GM23248 (cell line): ENCODE measurements at regions not wholly inside any gene's neighbourhood (a gene's known extent, or its start where the extent isn't known, plus 50 kb on each side); places are given as distances from the start of the nearest gene placed in this dataset.
"Not testable (repeated sequence)": the region's sequence is repeated elsewhere in the genome, so short reads cannot be mapped to it uniquely, and the experiment has no call there.

Experiments used
- DNase-seq: peaks from one replicate; pipeline ENCODE4 v3.0.0-alpha.2; 2015
- H2AFZ ChIP-seq: fragments of 200-600 bp; sonication (generic); 2 replicates; pipeline ENCODE4 v1.6.1; 2016; ENCODE audit warnings: antibody characterized with exemption
- H3F3A ChIP-seq: fragments of 200-600 bp; sonication (generic); 2 replicates; pipeline ENCODE4 v1.6.1; 2016; ENCODE audit warnings: mild to moderate bottlenecking, antibody characterized with exemption, mixed run types; ENCODE audit not compliant: insufficient read depth
- H3K27ac ChIP-seq: fragments of 200-600 bp; sonication (generic); 2 replicates; pipeline ENCODE4 v1.5.1; 2016; ENCODE audit warnings: mild to moderate bottlenecking
- H3K27me3 ChIP-seq: fragments of 200-600 bp; sonication (generic); replicated peaks from 2 replicates; pipeline ENCODE4 v1.6.1; 2016; ENCODE audit warnings: mild to moderate bottlenecking; ENCODE audit not compliant: insufficient read depth
- H3K36me3 ChIP-seq: fragments of 200-600 bp; sonication (generic); 2 replicates; pipeline ENCODE4 v1.6.1; 2016; ENCODE audit warnings: low read depth, mild to moderate bottlenecking
- H3K4me1 ChIP-seq: fragments of 200-600 bp; sonication (generic); 2 replicates; pipeline ENCODE4 v1.6.1; 2016; ENCODE audit warnings: mild to moderate bottlenecking; ENCODE audit not compliant: insufficient read depth
- H3K4me2 ChIP-seq: fragments of 200-600 bp; sonication (generic); one replicate; pipeline ENCODE4 v1.6.1; 2016; ENCODE audit warnings: mild to moderate bottlenecking; ENCODE audit not compliant: unreplicated experiment
- H3K4me3 ChIP-seq: fragments of 200-600 bp; sonication (generic); 2 replicates; pipeline ENCODE4 v1.5.1; 2016; ENCODE audit warnings: mild to moderate bottlenecking
- H3K79me2 ChIP-seq: fragments of 200-600 bp; sonication (generic); 2 replicates; pipeline ENCODE4 v1.6.1; 2016; ENCODE audit warnings: mild to moderate bottlenecking; ENCODE audit not compliant: insufficient read depth
- H3K9ac ChIP-seq: fragments of 200-600 bp; sonication (generic); 2 replicates; pipeline ENCODE4 v1.6.1; 2016; ENCODE audit warnings: mild to moderate bottlenecking
- H3K9me2 ChIP-seq: fragments of 200-600 bp; sonication (generic); 2 replicates; pipeline ENCODE4 v1.6.1; 2016; ENCODE audit warnings: mixed run types, mild to moderate bottlenecking, moderate library complexity; ENCODE audit not compliant: insufficient read depth
- H3K9me3 ChIP-seq: fragments of 200-600 bp; sonication (generic); one replicate; pipeline ENCODE4 v1.6.1; 2017; ENCODE audit warnings: low read depth
- H4K20me1 ChIP-seq: fragments of 200-600 bp; sonication (generic); 2 replicates; pipeline ENCODE4 v1.6.0; 2016; ENCODE audit not compliant: insufficient read depth
- EZH2 ChIP-seq: fragments of 200-600 bp; sonication (generic); IDR thresholded peaks from 2 replicates; pipeline ENCODE4 v1.6.1; 2018; ENCODE audit warnings: antibody characterized with exemption, mild to moderate bottlenecking; ENCODE audit not compliant: insufficient read depth, poor library complexity, severe bottlenecking
- EZH2phosphoT487 ChIP-seq: fragments of 200-600 bp; sonication (generic); IDR thresholded peaks from 2 replicates; pipeline ENCODE4 v1.6.1; 2018; ENCODE audit warnings: antibody characterized with exemption, moderate library complexity, mild to moderate bottlenecking, low read depth; ENCODE audit not compliant: insufficient read depth
- WGBS, 2 experiments: methylation state at CpG; one replicate each; pipeline ENCODE4 v1.1.6; 2015 to 2017; ENCODE audit warnings: low lambda C conversion rate in 2 of 2, low coverage in 1 of 2; ENCODE audit errors: missing lambda C conversion rate in 2 of 2; 5-methylcytosine and 5-hydroxymethylcytosine counted together
- in situ Hi-C: fragments of 300-500 bp; cut with MboI; formaldehyde crosslinking; loops from 2 replicates; pipeline ENCODE4 v1.15.0; 2020

DNA sequence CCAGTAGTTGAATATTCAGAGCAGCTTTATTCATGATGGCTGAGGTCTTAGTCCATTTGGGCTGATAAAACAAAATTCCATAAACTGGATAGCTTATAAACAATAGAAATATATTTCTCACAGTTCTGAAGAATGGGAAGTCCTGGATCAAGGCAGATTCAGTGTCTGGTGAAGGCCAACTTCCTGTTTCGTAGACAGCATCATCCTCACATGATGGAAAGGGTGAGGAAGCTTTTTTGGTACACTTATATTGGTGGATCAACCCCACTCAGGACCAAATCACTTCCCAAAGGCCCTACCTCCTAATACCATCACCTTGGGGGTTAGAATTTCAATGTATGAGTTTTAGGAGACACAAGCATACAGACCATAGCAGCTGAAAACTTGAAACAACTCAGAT, 224.2 kb downstream of the CYB561 start:
- no peaks in the 10 kb centered on the region for H3K9me2 ChIP-seq
- no peak overlapping the region for H2AFZ ChIP-seq
- H3K27ac ChIP-seq = no peak overlapping the region
- no peak overlapping the region for H3K9ac ChIP-seq
- no peaks in the 10 kb centered on the region for H3K9me3 ChIP-seq
- H3F3A ChIP-seq = peaks cover 15% of the 10 kb centered on the region; the same call in 1 of the 2 replicates
- DNase-seq = no peak
- H3K79me2 ChIP-seq = peaks cover 74% of the 10 kb centered on the region
- H3K4me3 ChIP-seq = no peak overlapping the region
- H3K4me2 ChIP-seq = no peak overlapping the region
- 0 out of 2 replicates have a peak, but pooled peaks cover 12% of the 10 kb centered on the region for H3K36me3 ChIP-seq
- WGBS, 2 experiments = 94 to 100% methylated on average over 1 of the region's 1 CpG
- H4K20me1 ChIP-seq = no peaks in the 10 kb centered on the region
- no peak for TF ChIP-seq EZH2
- no peak for TF ChIP-seq EZH2phosphoT487
- in situ Hi-C loops = no loop called here
- H3K27me3 ChIP-seq = no peaks in the 10 kb centered on the region
- no peaks in the 10 kb centered on the region for H3K4me1 ChIP-seq

DNA sequence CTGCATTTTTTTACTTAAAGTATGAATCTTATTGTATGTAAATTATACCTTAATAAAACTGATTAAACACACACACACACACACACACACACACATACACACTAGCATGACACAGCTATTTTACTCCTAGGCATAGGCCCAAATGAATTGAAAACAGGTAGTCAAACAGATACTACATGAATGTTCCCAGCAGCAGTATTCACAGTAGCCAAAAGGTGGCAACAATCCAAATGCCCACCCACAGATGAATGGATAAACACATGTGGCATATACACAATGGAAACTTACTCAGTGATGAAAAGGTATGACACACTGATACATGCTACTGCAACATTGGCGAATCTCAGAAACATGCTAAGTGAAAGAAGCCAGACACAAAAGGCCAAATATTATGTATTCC, 223.5 kb downstream of the CYB561 start:
- Histone ChIP-seq H3K4me2 (no peak overlapping the region), H3F3A (peaks cover 20% of the 10 kb centered on the region), H3K9me3 (no peaks in the 10 kb centered on the region), H3K9me2 (no peaks in the 10 kb centered on the region), H3K27ac (no peak overlapping the region), H2AFZ (no peak overlapping the region), H3K9ac (no peak overlapping the region), H3K79me2 (peaks cover 81% of the 10 kb centered on the region), H4K20me1 (no peaks in the 10 kb centered on the region), H3K36me3 (0 out of 2 replicates have a peak, but pooled peaks cover 12% of the 10 kb centered on the region), H3K4me1 (no peaks in the 10 kb centered on the region), H3K27me3 (no peaks in the 10 kb centered on the region), H3K4me3 (no peak overlapping the region)
- in situ Hi-C loops = no loop called here
- 100% methylated on average over 1 of the region's 1 CpG for WGBS, 2 experiments
- TF ChIP-seq EZH2phosphoT487 = no peak
- TF ChIP-seq EZH2 = no peak
- peak; percentile 8 for DNase-seq

DNA sequence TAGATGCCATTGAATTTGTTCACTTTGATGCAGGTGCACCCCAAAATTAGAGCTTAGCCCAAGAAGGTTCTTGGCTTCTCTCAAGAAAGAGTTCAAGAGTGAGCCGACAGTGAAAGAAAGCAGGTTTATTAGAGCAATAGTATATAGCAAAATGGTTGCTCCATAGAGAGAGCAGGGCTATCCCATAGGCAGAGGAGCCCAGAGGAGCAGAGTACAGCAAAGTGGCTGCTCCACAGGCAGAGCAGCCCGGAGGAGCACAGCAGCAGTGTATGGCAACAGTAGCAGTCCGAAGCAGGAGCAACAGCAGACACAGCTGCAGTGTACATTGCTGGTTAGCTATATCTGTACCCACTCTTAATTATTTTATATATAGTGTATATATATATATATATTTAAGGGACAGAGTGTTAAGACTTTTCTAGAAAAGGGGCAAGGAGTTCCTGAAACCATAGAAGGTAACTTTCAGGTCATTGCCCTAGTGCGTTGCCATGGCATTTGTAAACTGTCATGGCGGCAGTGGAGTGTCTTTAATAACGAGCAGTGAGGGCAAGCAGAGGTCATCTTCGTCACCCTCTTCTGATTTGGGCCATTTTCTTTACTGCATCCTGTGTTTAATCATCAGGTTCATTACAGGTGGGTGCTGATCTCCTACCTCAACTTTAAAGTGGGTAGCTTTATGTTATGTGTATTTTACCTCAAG, 222.7 kb downstream of the CYB561 start:
- Histone ChIP-seq H3F3A (peaks cover 20% of the 10 kb centered on the region), H4K20me1 (no peaks in the 10 kb centered on the region), H3K27ac (no peak overlapping the region), H3K4me3 (no peak overlapping the region), H3K4me1 (no peaks in the 10 kb centered on the region), H3K79me2 (peaks cover 83% of the 10 kb centered on the region), H3K9me3 (no peaks in the 10 kb centered on the region), H3K9me2 (no peaks in the 10 kb centered on the region), H2AFZ (no peak overlapping the region), H3K4me2 (no peak overlapping the region), H3K27me3 (no peaks in the 10 kb centered on the region), H3K9ac (no peak overlapping the region), H3K36me3 (0 out of 2 replicates have a peak, but pooled peaks cover 6% of the 10 kb centered on the region)
- WGBS, 2 experiments = 98 to 99% methylated on average over 7 of the region's 7 CpGs
- in situ Hi-C loops = no loop called here
- no peak for DNase-seq
- TF ChIP-seq EZH2phosphoT487 (no peak), EZH2 (no peak)

DNA sequence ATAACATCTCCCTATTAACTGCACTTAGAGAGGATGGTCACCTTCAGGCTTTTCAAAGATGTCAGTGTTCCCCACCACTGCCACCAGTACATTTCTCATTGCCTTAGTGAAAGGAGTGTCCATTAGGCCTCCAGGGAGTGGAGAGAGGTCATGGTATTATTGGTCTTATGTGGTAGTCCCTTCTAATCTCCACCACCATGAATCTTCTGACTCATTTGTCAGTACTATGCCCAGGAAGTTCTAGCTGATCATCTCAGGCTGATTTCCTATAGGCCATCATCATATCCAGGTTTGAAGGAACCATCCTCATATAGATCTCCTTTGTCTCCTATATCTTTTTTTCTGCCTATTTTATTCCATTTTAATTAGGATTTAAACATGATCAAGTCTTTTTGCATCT, 221.5 kb downstream of the CYB561 start:
- no peak overlapping the region for H3K9ac ChIP-seq
- no peak overlapping the region for H3K4me2 ChIP-seq
- H4K20me1 ChIP-seq = no peaks in the 10 kb centered on the region
- H3F3A ChIP-seq = peaks cover 20% of the 10 kb centered on the region
- peaks cover 84% of the 10 kb centered on the region for H3K79me2 ChIP-seq
- TF ChIP-seq EZH2phosphoT487 = no peak
- no peak for TF ChIP-seq EZH2
- H3K27ac ChIP-seq = no peak overlapping the region
- in situ Hi-C loops = no loop called here
- H3K27me3 ChIP-seq = no peaks in the 10 kb centered on the region
- no peaks in the 10 kb centered on the region for H3K36me3 ChIP-seq
- DNase-seq = no peak
- no peaks in the 10 kb centered on the region for H3K4me1 ChIP-seq
- no peak overlapping the region for H2AFZ ChIP-seq
- H3K9me2 ChIP-seq = no peaks in the 10 kb centered on the region
- no peaks in the 10 kb centered on the region for H3K9me3 ChIP-seq
- no peak overlapping the region for H3K4me3 ChIP-seq

GRCh38 chr17:63226720-63227119, 219.4 kb downstream of the CYB561 start:
- H3K36me3 ChIP-seq, H3K9ac ChIP-seq, H3K4me3 ChIP-seq, H3K9me3 ChIP-seq, H3K27ac ChIP-seq, H4K20me1 ChIP-seq, H3K9me2 ChIP-seq, H3K4me1 ChIP-seq, H3K4me2 ChIP-seq, DNase-seq, in situ Hi-C loops, H2AFZ ChIP-seq, H3K27me3 ChIP-seq: not testable (repeated sequence)
- H3K79me2 ChIP-seq = peaks cover 88% of the 10 kb centered on the region
- H3F3A ChIP-seq = peaks cover 16% of the 10 kb centered on the region

- peaks cover 99% of the 10 kb centered on the region for H3K79me2 ChIP-seq
- H3K36me3 ChIP-seq, H3K9me2 ChIP-seq, H3K9ac ChIP-seq, H3K4me2 ChIP-seq, H4K20me1 ChIP-seq, in situ Hi-C loops, H2AFZ ChIP-seq, DNase-seq, H3K4me1 ChIP-seq, H3K27me3 ChIP-seq, H3K9me3 ChIP-seq, H3K27ac ChIP-seq, H3F3A ChIP-seq, H3K4me3 ChIP-seq: not testable (repeated sequence)
- 98% methylated on average over 2 of the region's 2 CpGs for WGBS, 2 experiments
These were observed 215.0 kb downstream of the CYB561 start for GRCh38 chr17:63231015-63231620.
